ENCODE measurements at regions not wholly inside any gene's neighbourhood (a gene's known extent, or its start where the extent isn't known, plus 50 kb on each side); places are given as distances from the start of the nearest gene placed in this dataset.
"Not testable (repeated sequence)": the region's sequence is repeated elsewhere in the genome, so short reads cannot be mapped to it uniquely, and the experiment has no call there.

- DNase-seq (ENCODE audit: low read depth in 2 of 2, low spot score in 1 of 2): no peak
These were observed 140.9 kb downstream of the MZT1 start for GRCh38 chr13:72586518-72586917.

GRCh38 chr13:72585254-72585653 lies 142.2 kb downstream of the MZT1 start:
- DNase-seq (ENCODE audit: low read depth in 2 of 2, low spot score in 1 of 2): no peak

- no peak for DNase-seq (ENCODE audit: low read depth in 2 of 2, low spot score in 1 of 2)
These were observed 156.2 kb downstream of the MZT1 start for GRCh38 chr13:72571191-72571590.

- DNase-seq (ENCODE audit: low read depth in 2 of 2, low spot score in 1 of 2): no peak
These were observed 157.4 kb downstream of the MZT1 start for GRCh38 chr13:72570019-72570418.

GRCh38 chr13:72567566-72567965 lies 159.9 kb downstream of the MZT1 start:
- DNase-seq (ENCODE audit: low read depth in 2 of 2, low spot score in 1 of 2): no peak

GRCh38 chr13:72566526-72566925 lies 160.9 kb downstream of the MZT1 start:
- DNase-seq (ENCODE audit: low read depth in 2 of 2, low spot score in 1 of 2): no peak

- DNase-seq (ENCODE audit: low read depth in 2 of 2, low spot score in 1 of 2): no peak
These were observed 161.5 kb downstream of the MZT1 start for GRCh38 chr13:72565893-72566292.

GRCh38 chr13:72562686-72563085 lies 164.7 kb downstream of the MZT1 start:
- DNase-seq (ENCODE audit: low read depth in 2 of 2, low spot score in 1 of 2): no peak

GRCh38 chr13:72561791-72562190 lies 165.6 kb downstream of the MZT1 start:
- no peak for DNase-seq (ENCODE audit: low read depth in 2 of 2, low spot score in 1 of 2)

GRCh38 chr13:72559716-72560115 lies 167.7 kb downstream of the MZT1 start:
- DNase-seq (ENCODE audit: low read depth in 2 of 2, low spot score in 1 of 2): no peak

GRCh38 chr13:72556945-72557344 lies 170.5 kb downstream of the MZT1 start:
- no peak for DNase-seq (ENCODE audit: low read depth in 2 of 2, low spot score in 1 of 2)

- no peak for DNase-seq (ENCODE audit: low read depth in 2 of 2, low spot score in 1 of 2)
These were observed 171.8 kb downstream of the MZT1 start for GRCh38 chr13:72555601-72556000.

- no peak for DNase-seq (ENCODE audit: low read depth in 2 of 2, low spot score in 1 of 2)
These were observed 174.7 kb downstream of the MZT1 start for GRCh38 chr13:72552731-72553130.

- DNase-seq (ENCODE audit: low read depth in 2 of 2, low spot score in 1 of 2): not testable (repeated sequence)
These were observed 181.5 kb downstream of the MZT1 start for GRCh38 chr13:72545895-72546294.

GRCh38 chr13:72545030-72545719 lies 182.3 kb downstream of the MZT1 start:
- no peak for DNase-seq (ENCODE audit: low read depth in 2 of 2, low spot score in 1 of 2)

GRCh38 chr13:72544042-72544441 lies 183.4 kb downstream of the MZT1 start:
- DNase-seq (ENCODE audit: low read depth in 2 of 2, low spot score in 1 of 2): no peak

GRCh38 chr13:72542241-72542640 lies 185.2 kb downstream of the MZT1 start:
- no peak for DNase-seq (ENCODE audit: low read depth in 2 of 2, low spot score in 1 of 2)

GRCh38 chr13:72541674-72542073 lies 185.8 kb downstream of the MZT1 start:
- no peak for DNase-seq (ENCODE audit: low read depth in 2 of 2, low spot score in 1 of 2)

GRCh38 chr13:72540881-72541280 lies 186.5 kb downstream of the MZT1 start:
- DNase-seq (ENCODE audit: low read depth in 2 of 2, low spot score in 1 of 2): no peak

- no peak for DNase-seq (ENCODE audit: low read depth in 2 of 2, low spot score in 1 of 2)
These were observed 187.5 kb downstream of the MZT1 start for GRCh38 chr13:72539925-72540324.

- DNase-seq (ENCODE audit: low read depth in 2 of 2, low spot score in 1 of 2): no peak
These were observed 189.6 kb downstream of the MZT1 start for GRCh38 chr13:72537782-72538181.

- DNase-seq (ENCODE audit: low read depth in 2 of 2, low spot score in 1 of 2): no peak
These were observed 190.0 kb downstream of the MZT1 start for GRCh38 chr13:72537395-72537780.

GRCh38 chr13:72536714-72537394 lies 190.6 kb downstream of the MZT1 start:
- DNase-seq (ENCODE audit: low read depth in 2 of 2, low spot score in 1 of 2): no peak

Data from stimulated activated CD8-positive, alpha-beta memory T cell treated with anti-CD3 and anti-CD28 coated beads, Interleukin-4, amount 100 ng/mL, for 4 hours (primary cell).